ENCODE measurements at regions not wholly inside any gene's neighbourhood (a gene's known extent, or its start where the extent isn't known, plus 50 kb on each side); places are given as distances from the start of the nearest gene placed in this dataset.

- ATAC-seq (replicated peaks in 1 of 4) (no peak), DNase-seq (no peak)
- Mint-ChIP-seq H3K4me3 (no peak overlapping the region), H3K36me3 (no peaks in the 10 kb centered on the region), H3K9me3 (no peaks in the 10 kb centered on the region), H3K27ac (no peak overlapping the region), H3K27me3 (peaks cover 19 to 23% of the 10 kb centered on the region in 2 donors), H3K4me1 (no peaks in the 10 kb centered on the region)
- ChIA-PET POLR2A (no interaction called here), CTCF (no interaction called here)
- Histone ChIP-seq H3K4me3 (ENCODE audit: control insufficient read depth in 1 of 2, extremely low read depth in 1 of 2, low read length in 1 of 2) (no peak overlapping the region), H3K4me1 (ENCODE audit: control insufficient read depth in 1 of 2, extremely low read depth in 1 of 2, insufficient read depth in 2 of 2, low read length in 2 of 2) (no peaks in the 10 kb centered on the region), H3K27me3 (replicated peaks in 1 of 2; ENCODE audit: control insufficient read depth in 2 of 2, extremely low read depth in 1 of 2, insufficient read depth in 2 of 2, low read length in 1 of 2) (peaks cover 0 to 7% of the 10 kb centered on the region in 2 experiments), H3K27ac (ENCODE audit: low read length) (no peak overlapping the region), H3K36me3 (ENCODE audit: control insufficient read depth in 2 of 2, extremely low read depth in 1 of 2, insufficient read depth in 1 of 2, low read length in 1 of 2) (no peaks in the 10 kb centered on the region), H3K9me3 (no peaks in the 10 kb centered on the region)
- 41% methylated on average over 5 of the region's 6 CpGs for WGBS (ENCODE audit: insufficient coverage)
Measured at GRCh38 chr7:35485436-35485835, 209.5 kb downstream of the HERPUD2 start.

- H3K27me3 Mint-ChIP-seq: peaks cover 19 to 22% of the 10 kb centered on the region in 2 donors
- no peak overlapping the region for H3K4me3 ChIP-seq (ENCODE audit: control insufficient read depth in 1 of 2, extremely low read depth in 1 of 2, low read length in 1 of 2)
- H3K27ac Mint-ChIP-seq: no peak overlapping the region
- DNase-seq (no peak), ATAC-seq (replicated peaks in 1 of 4) (no peak)
- H3K4me1 ChIP-seq (ENCODE audit: control insufficient read depth in 1 of 2, extremely low read depth in 1 of 2, insufficient read depth in 2 of 2, low read length in 2 of 2): no peaks in the 10 kb centered on the region
- H3K4me3 Mint-ChIP-seq: no peak overlapping the region
- H3K36me3 ChIP-seq (ENCODE audit: control insufficient read depth in 2 of 2, extremely low read depth in 1 of 2, insufficient read depth in 1 of 2, low read length in 1 of 2): no peaks in the 10 kb centered on the region
- peaks cover 0 to 7% of the 10 kb centered on the region in 2 experiments for H3K27me3 ChIP-seq (replicated peaks in 1 of 2; ENCODE audit: control insufficient read depth in 2 of 2, extremely low read depth in 1 of 2, insufficient read depth in 2 of 2, low read length in 1 of 2)
- H3K4me1 Mint-ChIP-seq: no peaks in the 10 kb centered on the region
- H3K9me3 Mint-ChIP-seq: peaks cover 0 to 3% (median 0%) of the 10 kb centered on the region in 3 donors
- WGBS (ENCODE audit: insufficient coverage): 100% methylated on average over 2 of the region's 2 CpGs
- no peaks in the 10 kb centered on the region for H3K9me3 ChIP-seq
- H3K36me3 Mint-ChIP-seq: no peaks in the 10 kb centered on the region
- ChIA-PET CTCF (no interaction called here), POLR2A (no interaction called here)
- H3K27ac ChIP-seq (ENCODE audit: low read length): no peak overlapping the region
Measured at GRCh38 chr7:35483568-35483967, 211.4 kb downstream of the HERPUD2 start.

GRCh38 chr7:35482231-35482630 is 212.7 kb downstream of the HERPUD2 start:
- Mint-ChIP-seq H3K9me3 (peaks cover 4 to 16% (median 10%) of the 10 kb centered on the region in 3 donors), H3K27ac (no peak overlapping the region), H3K27me3 (peaks cover 19 to 22% of the 10 kb centered on the region in 2 donors), H3K4me3 (no peak overlapping the region), H3K36me3 (no peaks in the 10 kb centered on the region), H3K4me1 (no peaks in the 10 kb centered on the region)
- Histone ChIP-seq H3K4me3 (ENCODE audit: control insufficient read depth in 1 of 2, extremely low read depth in 1 of 2, low read length in 1 of 2) (no peak overlapping the region), H3K27ac (ENCODE audit: low read length) (no peak overlapping the region), H3K27me3 (replicated peaks in 1 of 2; ENCODE audit: control insufficient read depth in 2 of 2, extremely low read depth in 1 of 2, insufficient read depth in 2 of 2, low read length in 1 of 2) (peaks cover 0 to 7% of the 10 kb centered on the region in 2 experiments), H3K36me3 (ENCODE audit: control insufficient read depth in 2 of 2, extremely low read depth in 1 of 2, insufficient read depth in 1 of 2, low read length in 1 of 2) (no peaks in the 10 kb centered on the region), H3K9me3 (no peaks in the 10 kb centered on the region), H3K4me1 (ENCODE audit: control insufficient read depth in 1 of 2, extremely low read depth in 1 of 2, insufficient read depth in 2 of 2, low read length in 2 of 2) (no peaks in the 10 kb centered on the region)
- no peak for DNase-seq
- POLR2A ChIA-PET: no interaction called here
- CTCF ChIA-PET: no interaction called here
- no peak for ATAC-seq (replicated peaks in 1 of 4)
- WGBS (ENCODE audit: insufficient coverage): 100% methylated on average over 1 of the region's 5 CpGs

- CTCF ChIA-PET: interaction anchor here in 1 of 2 donors (0.6 kb wide), 1 partner anchor 228 kb away, joined by 4 read pairs; no protein-coding TSS in a partner anchor
- peaks cover 4 to 27% (median 14%) of the 10 kb centered on the region in 3 donors for H3K9me3 Mint-ChIP-seq
Measured at GRCh38 chr7:35480806-35481205, 214.1 kb downstream of the HERPUD2 start.

GRCh38 chr7:35477609-35478008 is 217.3 kb downstream of the HERPUD2 start:
- peaks cover 2 to 10% of the 10 kb centered on the region in 2 experiments for H3K27me3 ChIP-seq (replicated peaks in 1 of 2; ENCODE audit: control insufficient read depth in 2 of 2, extremely low read depth in 1 of 2, insufficient read depth in 2 of 2, low read length in 1 of 2)
- no peak overlapping the region for H3K4me3 Mint-ChIP-seq
- CTCF ChIA-PET: no interaction called here
- no peaks in the 10 kb centered on the region for H3K36me3 ChIP-seq (ENCODE audit: control insufficient read depth in 2 of 2, extremely low read depth in 1 of 2, insufficient read depth in 1 of 2, low read length in 1 of 2)
- peaks cover 4 to 29% (median 14%) of the 10 kb centered on the region in 3 donors for H3K9me3 Mint-ChIP-seq
- H3K27ac Mint-ChIP-seq: no peak overlapping the region
- no peaks in the 10 kb centered on the region for H3K4me1 ChIP-seq (ENCODE audit: control insufficient read depth in 1 of 2, extremely low read depth in 1 of 2, insufficient read depth in 2 of 2, low read length in 2 of 2)
- H3K4me1 Mint-ChIP-seq: no peaks in the 10 kb centered on the region
- POLR2A ChIA-PET: no interaction called here
- H3K4me3 ChIP-seq (ENCODE audit: control insufficient read depth in 1 of 2, extremely low read depth in 1 of 2, low read length in 1 of 2): no peak overlapping the region
- no peak overlapping the region for H3K27ac ChIP-seq (ENCODE audit: low read length)
- H3K27me3 Mint-ChIP-seq: peaks cover 13% of the 10 kb centered on the region in 2 donors
- no CpG with 5 or more reads among the region's 6 CpGs for WGBS (ENCODE audit: insufficient coverage)
- H3K36me3 Mint-ChIP-seq: no peaks in the 10 kb centered on the region
- ATAC-seq (replicated peaks in 1 of 4) (no peak), DNase-seq (no peak)
- H3K9me3 ChIP-seq: no peaks in the 10 kb centered on the region

More at GRCh38 chr7:35480806-35481205, 214.1 kb downstream of the HERPUD2 start:
- H3K27me3 Mint-ChIP-seq: peaks cover 19 to 22% of the 10 kb centered on the region in 2 donors
- H3K36me3 Mint-ChIP-seq: no peaks in the 10 kb centered on the region
- H3K4me3 Mint-ChIP-seq: no peak overlapping the region
- Histone ChIP-seq H3K4me3 (ENCODE audit: control insufficient read depth in 1 of 2, extremely low read depth in 1 of 2, low read length in 1 of 2) (no peak overlapping the region), H3K27me3 (replicated peaks in 1 of 2; ENCODE audit: control insufficient read depth in 2 of 2, extremely low read depth in 1 of 2, insufficient read depth in 2 of 2, low read length in 1 of 2) (peaks cover 0 to 7% of the 10 kb centered on the region in 2 experiments), H3K27ac (ENCODE audit: low read length) (no peak overlapping the region), H3K9me3 (no peaks in the 10 kb centered on the region), H3K4me1 (ENCODE audit: control insufficient read depth in 1 of 2, extremely low read depth in 1 of 2, insufficient read depth in 2 of 2, low read length in 2 of 2) (no peaks in the 10 kb centered on the region), H3K36me3 (ENCODE audit: control insufficient read depth in 2 of 2, extremely low read depth in 1 of 2, insufficient read depth in 1 of 2, low read length in 1 of 2) (no peaks in the 10 kb centered on the region)
- H3K4me1 Mint-ChIP-seq: no peaks in the 10 kb centered on the region
- DNase-seq (no peak), ATAC-seq (replicated peaks in 1 of 4) (no peak)
- POLR2A ChIA-PET: no interaction called here
- no peak overlapping the region for H3K27ac Mint-ChIP-seq
- WGBS (ENCODE audit: insufficient coverage): 72% methylated on average over 3 of the region's 3 CpGs

- Mint-ChIP-seq H3K4me1 (no peaks in the 10 kb centered on the region), H3K27me3 (peaks cover 9 to 11% of the 10 kb centered on the region in 2 donors), H3K9me3 (peaks cover 4 to 29% (median 14%) of the 10 kb centered on the region in 3 donors), H3K27ac (no peak overlapping the region), H3K36me3 (no peaks in the 10 kb centered on the region), H3K4me3 (no peak overlapping the region)
- no peak overlapping the region for H3K4me3 ChIP-seq (ENCODE audit: control insufficient read depth in 1 of 2, extremely low read depth in 1 of 2, low read length in 1 of 2)
- H3K27ac ChIP-seq (ENCODE audit: low read length): no peak overlapping the region
- no peaks in the 10 kb centered on the region for H3K36me3 ChIP-seq (ENCODE audit: control insufficient read depth in 2 of 2, extremely low read depth in 1 of 2, insufficient read depth in 1 of 2, low read length in 1 of 2)
- WGBS (ENCODE audit: insufficient coverage): 62% methylated on average over 1 of the region's 1 CpG
- H3K4me1 ChIP-seq (ENCODE audit: control insufficient read depth in 1 of 2, extremely low read depth in 1 of 2, insufficient read depth in 2 of 2, low read length in 2 of 2): no peaks in the 10 kb centered on the region
- POLR2A ChIA-PET: no interaction called here
- CTCF ChIA-PET: interaction anchor here in 1 of 2 donors (0.5 to 0.6 kb wide), 2 partner anchors 257 to 1153 kb away, joined by 3 to 8 read pairs; no protein-coding TSS in a partner anchor
- peaks cover 2 to 5% of the 10 kb centered on the region in 2 experiments for H3K27me3 ChIP-seq (replicated peaks in 1 of 2; ENCODE audit: control insufficient read depth in 2 of 2, extremely low read depth in 1 of 2, insufficient read depth in 2 of 2, low read length in 1 of 2)
- no peaks in the 10 kb centered on the region for H3K9me3 ChIP-seq
- no peak for DNase-seq
- no peak for ATAC-seq (replicated peaks in 1 of 4)
Measured at GRCh38 chr7:35474100-35474499, 220.2 kb upstream of the TBX20 start.

- Histone ChIP-seq H3K36me3 (ENCODE audit: control insufficient read depth in 2 of 2, extremely low read depth in 1 of 2, insufficient read depth in 1 of 2, low read length in 1 of 2) (no peaks in the 10 kb centered on the region), H3K27ac (ENCODE audit: low read length) (no peak overlapping the region), H3K4me1 (ENCODE audit: control insufficient read depth in 1 of 2, extremely low read depth in 1 of 2, insufficient read depth in 2 of 2, low read length in 2 of 2) (no peaks in the 10 kb centered on the region), H3K27me3 (replicated peaks in 1 of 2; ENCODE audit: control insufficient read depth in 2 of 2, extremely low read depth in 1 of 2, insufficient read depth in 2 of 2, low read length in 1 of 2) (peaks cover 2 to 19% of the 10 kb centered on the region in 2 experiments), H3K4me3 (ENCODE audit: control insufficient read depth in 1 of 2, extremely low read depth in 1 of 2, low read length in 1 of 2) (no peak overlapping the region), H3K9me3 (no peaks in the 10 kb centered on the region)
- Mint-ChIP-seq H3K27me3 (peaks cover 24 to 31% of the 10 kb centered on the region in 2 donors), H3K4me3 (no peak overlapping the region), H3K27ac (no peak overlapping the region), H3K36me3 (no peaks in the 10 kb centered on the region), H3K4me1 (no peaks in the 10 kb centered on the region), H3K9me3 (no peaks in the 10 kb centered on the region)
- DNase-seq (no peak), ATAC-seq (replicated peaks in 1 of 4) (no peak)
- CTCF ChIA-PET: interaction anchor here in 1 of 2 donors (0.8 kb wide), 1 partner anchor 11 kb away, joined by 3 read pairs; no protein-coding TSS in a partner anchor
- 68% methylated on average over 3 of the region's 5 CpGs for WGBS (ENCODE audit: insufficient coverage)
- POLR2A ChIA-PET: no interaction called here
Measured at GRCh38 chr7:35468606-35469005, 214.7 kb upstream of the TBX20 start.

All from T-cell (primary cell).